A673 (cell line): ENCODE measurements at regions not wholly inside any gene's neighbourhood (a gene's known extent, or its start where the extent isn't known, plus 50 kb on each side); places are given as distances from the start of the nearest gene placed in this dataset.

Source experiments
- CTCF ChIP-seq: fragments of 300-800, 200-600 bp; sonication (generic); conservative IDR thresholded peaks from 2 replicates; pipeline ENCODE4 v1.5.1; 2017; ENCODE audit warnings: low read depth, mild to moderate bottlenecking, antibody characterized with exemption, low read length, moderate library complexity, mixed read lengths
- EZH2 ChIP-seq: fragments of 200-600 bp; sonication (generic); IDR thresholded peaks from 2 replicates; pipeline ENCODE4 v1.6.1; 2017; ENCODE audit warnings: borderline replicate concordance, low read depth, mild to moderate bottlenecking, mixed read lengths, antibody characterized with exemption, low read length; ENCODE audit not compliant: poor library complexity, severe bottlenecking

GRCh38 chr4:156374894-156375293 lies 421.2 kb upstream of the CTSO start:
- TF ChIP-seq CTCF (no peak), EZH2 (no peak)
